ENCODE measurements at regions not wholly inside any gene's neighbourhood (a gene's known extent, or its start where the extent isn't known, plus 50 kb on each side); places are given as distances from the start of the nearest gene placed in this dataset.

GRCh38 chr2:143823876-143824275 is 694.7 kb downstream of the ARHGAP15 start:
- TF ChIP-seq CTCF (IDR thresholded peaks at IDR 0.05 in 8 of 11, conservative IDR thresholded peaks at IDR 0.05 in 3 of 11) (no peak), POLR2AphosphoS5 (IDR thresholded peaks at IDR 0.05) (no peak), POLR2A (IDR thresholded peaks at IDR 0.05) (no peak)

All from spleen (tissue), 7 donors.